H9 (cell line): ENCODE measurements at regions not wholly inside any gene's neighbourhood (a gene's known extent, or its start where the extent isn't known, plus 50 kb on each side); places are given as distances from the start of the nearest gene placed in this dataset.

Source experiments
- DNase-seq: peaks from one replicate; pipeline ENCODE4 v3.0.0-alpha.2; 2017
- H2AFZ ChIP-seq: one replicate; pipeline ENCODE4 v1.6.1; 2013; ENCODE audit warnings: mild to moderate bottlenecking, low read length, control low read depth, moderate library complexity
- H2AK5ac ChIP-seq: 2 replicates; pipeline ENCODE4 v1.6.1; 2013; ENCODE audit warnings: low read length, control low read depth, mixed read lengths; ENCODE audit not compliant: insufficient read length
- H2BK120ac ChIP-seq: one replicate; pipeline ENCODE4 v1.6.1; 2013; ENCODE audit warnings: low read depth, mild to moderate bottlenecking, low read length, control low read depth, inconsistent platforms; ENCODE audit not compliant: poor library complexity, severe bottlenecking
- H2BK12ac ChIP-seq: 2 replicates; pipeline ENCODE4 v1.6.1; 2013; ENCODE audit warnings: low read length, control low read depth, mixed read lengths, low read depth; ENCODE audit not compliant: insufficient read length
- H2BK15ac ChIP-seq: 2 replicates; pipeline ENCODE4 v1.6.1; 2013; ENCODE audit warnings: low read depth, low read length, control low read depth
- H2BK20ac ChIP-seq: one replicate; pipeline ENCODE4 v1.6.1; 2013; ENCODE audit warnings: low read depth, mild to moderate bottlenecking, low read length, control low read depth, inconsistent platforms; ENCODE audit not compliant: poor library complexity, severe bottlenecking
- H2BK5ac ChIP-seq: 2 replicates; pipeline ENCODE4 v1.6.1; 2013; ENCODE audit warnings: low read length, control low read depth, mixed read lengths; ENCODE audit not compliant: insufficient read length
- H3K14ac ChIP-seq: 2 replicates; pipeline ENCODE4 v1.6.1; 2013; ENCODE audit warnings: low read length, control low read depth; ENCODE audit not compliant: insufficient read depth
- H3K18ac ChIP-seq: 2 replicates; pipeline ENCODE4 v1.6.1; 2013; ENCODE audit warnings: low read depth, mild to moderate bottlenecking, mixed read lengths, low read length, control low read depth; ENCODE audit not compliant: insufficient read length
- H3K23ac ChIP-seq: 2 replicates; pipeline ENCODE4 v1.6.1; 2013; ENCODE audit warnings: low read length, control low read depth, mixed read lengths, low read depth; ENCODE audit not compliant: insufficient read length
- H3K23me2 ChIP-seq: 2 replicates; pipeline ENCODE4 v1.6.1; 2013; ENCODE audit warnings: low read depth, mild to moderate bottlenecking, mixed read lengths, low read length, control low read depth; ENCODE audit not compliant: insufficient read length, poor library complexity, severe bottlenecking
- H3K27ac ChIP-seq: 2 replicates; pipeline ENCODE4 v1.5.1; 2013; ENCODE audit warnings: low read length, control low read depth, mixed read lengths, low read depth; ENCODE audit not compliant: insufficient read length
- H3K27me3 ChIP-seq: 2 replicates; pipeline ENCODE4 v1.6.1; 2013; ENCODE audit warnings: low read length, control low read depth, inconsistent platforms; ENCODE audit not compliant: insufficient read depth
- H3K4ac ChIP-seq: 2 replicates; pipeline ENCODE4 v1.6.1; 2013; ENCODE audit warnings: low read depth, mild to moderate bottlenecking, control low read depth, inconsistent platforms, low read length, moderate library complexity
- H3K4me1 ChIP-seq: 2 replicates; pipeline ENCODE4 v1.6.1; 2013; ENCODE audit warnings: low read length, control low read depth, inconsistent platforms; ENCODE audit not compliant: insufficient read depth
- H3K4me2 ChIP-seq: 2 replicates; pipeline ENCODE4 v1.6.1; 2013; ENCODE audit warnings: low read length, control low read depth, mixed read lengths; ENCODE audit not compliant: insufficient read length, insufficient read depth
- H3K56ac ChIP-seq: 2 replicates; pipeline ENCODE4 v1.6.1; 2013; ENCODE audit warnings: low read depth, mild to moderate bottlenecking, mixed read lengths, low read length, control low read depth; ENCODE audit not compliant: insufficient read length
- H3K79me1 ChIP-seq: 2 replicates; pipeline ENCODE4 v1.6.1; 2013; ENCODE audit warnings: low read depth, mild to moderate bottlenecking, moderate library complexity, low read length, control low read depth, inconsistent platforms; ENCODE audit not compliant: insufficient read depth, poor library complexity, severe bottlenecking
- H3K79me2 ChIP-seq: 2 replicates; pipeline ENCODE4 v1.6.1; 2013; ENCODE audit warnings: low read length, control low read depth, inconsistent platforms; ENCODE audit not compliant: insufficient read depth
- H3K9ac ChIP-seq: 2 replicates; pipeline ENCODE4 v1.6.1; 2013; ENCODE audit warnings: low read length, control low read depth, mixed read lengths; ENCODE audit not compliant: insufficient read length; ENCODE audit errors: extremely low read depth
- H3K9me3 ChIP-seq: one replicate; pipeline ENCODE4 v1.6.1; 2013; ENCODE audit warnings: low read depth, low read length, inconsistent platforms; ENCODE audit not compliant: control insufficient read depth
- H3T11ph ChIP-seq: one replicate; pipeline ENCODE4 v1.6.1; 2013; ENCODE audit warnings: mild to moderate bottlenecking, low read length, control low read depth, inconsistent platforms
- H4K20me1 ChIP-seq: one replicate; pipeline ENCODE4 v1.6.1; 2013; ENCODE audit not compliant: control insufficient read depth, insufficient read length, insufficient read depth
- H4K5ac ChIP-seq: 2 replicates; pipeline ENCODE4 v1.6.1; 2013; ENCODE audit warnings: low read depth, mild to moderate bottlenecking, mixed read lengths, low read length, control low read depth; ENCODE audit not compliant: insufficient read length
- H4K8ac ChIP-seq: replicated peaks from 2 replicates; pipeline ENCODE4 v1.6.1; 2013; ENCODE audit warnings: low read length, control low read depth, mixed read lengths, low read depth; ENCODE audit not compliant: insufficient read length
- H4K91ac ChIP-seq: 2 replicates; pipeline ENCODE4 v1.6.1; 2013; ENCODE audit warnings: low read depth, mild to moderate bottlenecking, moderate library complexity, mixed read lengths, low read length, control low read depth; ENCODE audit not compliant: insufficient read length
- H3K27ac Mint-ChIP-seq, 3 experiments: 2 replicates in 2 of 3; 3 replicates in 1 of 3; pipeline ENCODE4 v1.8.0; 2020 to 2021; ENCODE audit warnings: mixed read lengths in 3 of 3, mild to moderate bottlenecking in 1 of 3, moderate library complexity in 1 of 3
- H3K27me3 Mint-ChIP-seq: 2 replicates; pipeline ENCODE4 v1.8.0; 2021; ENCODE audit warnings: low read depth, mild to moderate bottlenecking, moderate library complexity, mixed read lengths
- H3K36me3 Mint-ChIP-seq, 3 experiments: 2 replicates in 2 of 3; 3 replicates in 1 of 3; pipeline ENCODE4 v1.8.0; 2020 to 2021; ENCODE audit warnings: low read depth in 3 of 3, mixed read lengths in 3 of 3; ENCODE audit not compliant: insufficient read depth in 1 of 3
- H3K4me1 Mint-ChIP-seq, 2 experiments: 2 replicates each; pipeline ENCODE4 v1.8.0; 2020; ENCODE audit warnings: mixed read lengths in 2 of 2
- H3K4me3 Mint-ChIP-seq, 2 experiments: 2 replicates in 1 of 2; 3 replicates in 1 of 2; pipeline ENCODE4 v1.8.0; 2020 to 2021; ENCODE audit warnings: mild to moderate bottlenecking in 2 of 2, mixed read lengths in 2 of 2, moderate library complexity in 1 of 2
- H3K9me3 Mint-ChIP-seq, 2 experiments: 2 replicates in 1 of 2; 3 replicates in 1 of 2; pipeline ENCODE4 v1.8.0; 2020; ENCODE audit warnings: mild to moderate bottlenecking in 2 of 2, mixed read lengths in 2 of 2, moderate library complexity in 1 of 2
- CTCF ChIP-seq: fragments of 200-600 bp; sonication (generic); conservative IDR thresholded peaks from 3 replicates; pipeline ENCODE4 v1.8.0; 2021; ENCODE audit warnings: antibody characterized with exemption, mild to moderate bottlenecking
- WGBS: extraction: QIAGEN DNeasy Blood & Tissue Kit; methylation state at CpG from one replicate; pipeline ENCODE4 v1.1.7; 2013; ENCODE audit warnings: missing lambda C conversion rate, low lambda C conversion rate, mixed read lengths; ENCODE audit not compliant: insufficient read length; ENCODE audit errors: extremely low coverage; 5-methylcytosine and 5-hydroxymethylcytosine counted together

GRCh38 chr2:67479261-67479660 lies 82.1 kb downstream of the ETAA1 start:
- no peak overlapping the region for H2BK120ac ChIP-seq
- H2BK12ac ChIP-seq, result no peak overlapping the region
- H3K23ac ChIP-seq, result no peak overlapping the region
- H3K79me2 ChIP-seq, result no peaks in the 10 kb centered on the region
- no peak overlapping the region for H2AFZ ChIP-seq
- Mint-ChIP-seq H3K4me1 (peaks cover 11 to 21% of the 10 kb centered on the region in 2 experiments), H3K4me3 (no peak overlapping the region), H3K9me3 (peaks cover 4 to 7% of the 10 kb centered on the region in 2 experiments; a peak in 4 of 5 replicates), H3K36me3 (peaks cover 0 to 3% (median 0%) of the 10 kb centered on the region in 3 experiments; a peak in 1 of 7 replicates), H3K27me3 (no peaks in the 10 kb centered on the region), H3K27ac (no peak overlapping the region)
- no peaks in the 10 kb centered on the region for H3K79me1 ChIP-seq
- no peak overlapping the region for H3K18ac ChIP-seq
- H3K23me2 ChIP-seq, result no peaks in the 10 kb centered on the region
- 0 out of 2 replicates have a peak, but pooled peaks cover 2% of the 10 kb centered on the region for H3K4me1 ChIP-seq
- no peak overlapping the region for H2BK20ac ChIP-seq
- no peak overlapping the region for H2BK5ac ChIP-seq
- H3K27me3 ChIP-seq, result no peaks in the 10 kb centered on the region
- no peak for DNase-seq
- no peak overlapping the region for H2AK5ac ChIP-seq
- WGBS, result no CpG with 5 or more reads among the region's 1 CpG
- no peak overlapping the region for H3K9ac ChIP-seq
- no peak overlapping the region for H3T11ph ChIP-seq
- H3K4ac ChIP-seq, result no peak overlapping the region
- H3K4me2 ChIP-seq, result no peak overlapping the region
- H3K9me3 ChIP-seq, result no peaks in the 10 kb centered on the region
- no peak overlapping the region for H4K8ac ChIP-seq
- H4K20me1 ChIP-seq, result no peaks in the 10 kb centered on the region
- no peak for TF ChIP-seq CTCF
- no peak overlapping the region for H4K91ac ChIP-seq
- no peak overlapping the region for H3K27ac ChIP-seq
- no peak overlapping the region for H4K5ac ChIP-seq
- H2BK15ac ChIP-seq, result no peak overlapping the region
- no peak overlapping the region for H3K56ac ChIP-seq
- H3K14ac ChIP-seq, result no peak overlapping the region
